ENCODE measurements at regions not wholly inside any gene's neighbourhood (a gene's known extent, or its start where the extent isn't known, plus 50 kb on each side); places are given as distances from the start of the nearest gene placed in this dataset.

DNA sequence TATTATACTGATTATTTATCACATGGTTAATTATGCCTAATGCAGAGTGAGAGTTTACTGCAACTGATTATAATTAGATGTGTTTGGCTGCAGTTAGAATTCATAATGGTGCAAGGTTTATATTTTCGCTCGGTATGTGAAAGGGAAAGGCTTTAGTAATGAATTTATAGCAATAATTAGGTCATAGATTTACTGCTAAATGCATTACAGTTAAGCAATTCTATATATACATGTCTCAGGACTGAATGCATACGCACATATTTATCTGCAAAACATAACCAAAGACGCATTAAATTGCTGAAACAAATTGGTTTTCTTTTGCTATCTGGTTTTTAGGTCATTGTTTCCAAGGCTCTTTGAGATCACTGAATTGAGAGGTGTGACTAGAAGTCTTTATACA, 428.1 kb upstream of the PDE3A start:
- no peak for TF ChIP-seq POLR2A (IDR thresholded peaks at IDR 0.05; ENCODE audit: low read depth, low read length)
- TF ChIP-seq TAF1 (IDR thresholded peaks at IDR 0.05; ENCODE audit: borderline replicate concordance, low read depth, low read length), result no peak

All from GM12892 (cell line).